Fibroblast of lung (primary cell): ENCODE measurements at regions not wholly inside any gene's neighbourhood (a gene's known extent, or its start where the extent isn't known, plus 50 kb on each side); places are given as distances from the start of the nearest gene placed in this dataset.

Experiments used
- CTCF ChIP-seq, 2 donors: IDR thresholded peaks in 1 of 2; conservative IDR thresholded peaks in 1 of 2; 1 replicate in 1 of 2; 2 replicates in 1 of 2; pipeline ENCODE4 v1.5.1; 2011 to 2012; ENCODE audit warnings: low read length in 2 of 2, control low read depth in 1 of 2, inconsistent platforms in 1 of 2, low read depth in 1 of 2, mild to moderate bottlenecking in 1 of 2
- EZH2 ChIP-seq: IDR thresholded peaks from 2 replicates; pipeline ENCODE4 v1.5.1; 2012; ENCODE audit warnings: low read length, control low read depth, mild to moderate bottlenecking; ENCODE audit errors: missing control alignments

GRCh38 chr4:100906973-100907372, 389.2 kb upstream of the EMCN start:
- TF ChIP-seq CTCF (conservative IDR thresholded peaks at IDR 0.05 in 1 of 2, IDR thresholded peaks at IDR 0.05 in 1 of 2; ENCODE audit: low read depth in 1 of 2, low read length in 2 of 2) (no peak), EZH2 (no peak)
